RWPE1 (cell line): ENCODE measurements at regions not wholly inside any gene's neighbourhood (a gene's known extent, or its start where the extent isn't known, plus 50 kb on each side); places are given as distances from the start of the nearest gene placed in this dataset.

Experiments used
- CTCF ChIA-PET: fragments of 350-600 bp; sonication (Branson Sonifier 250); formaldehyde crosslinking; extraction: SDS; loops from one replicate; lab custom pipeline; 2021; lab: Yijun Ruan, JAX
- POLR2A ChIA-PET: fragments of 400-600 bp; formaldehyde crosslinking; extraction: SDS; loops from one replicate; lab custom pipeline; 2020; ENCODE audit warnings: antibody characterized with exemption; ENCODE audit not compliant: low non-redundant PET; lab: Yijun Ruan, JAX
- DNase-seq: peaks from one replicate; pipeline ENCODE4 v3.0.0; 2012; ENCODE audit warnings: low spot score
- H3K27ac ChIP-seq: fragments of 450-650 bp; 2 replicates; pipeline ENCODE4 v1.5.1; 2017
- TF ChIP-seq, protein P1 (sequence below): fragments of 450-650 bp; conservative IDR thresholded peaks from 2 replicates; pipeline ENCODE4 v1.5.1; 2017; ENCODE audit warnings: low read depth, mild to moderate bottlenecking

DNA sequence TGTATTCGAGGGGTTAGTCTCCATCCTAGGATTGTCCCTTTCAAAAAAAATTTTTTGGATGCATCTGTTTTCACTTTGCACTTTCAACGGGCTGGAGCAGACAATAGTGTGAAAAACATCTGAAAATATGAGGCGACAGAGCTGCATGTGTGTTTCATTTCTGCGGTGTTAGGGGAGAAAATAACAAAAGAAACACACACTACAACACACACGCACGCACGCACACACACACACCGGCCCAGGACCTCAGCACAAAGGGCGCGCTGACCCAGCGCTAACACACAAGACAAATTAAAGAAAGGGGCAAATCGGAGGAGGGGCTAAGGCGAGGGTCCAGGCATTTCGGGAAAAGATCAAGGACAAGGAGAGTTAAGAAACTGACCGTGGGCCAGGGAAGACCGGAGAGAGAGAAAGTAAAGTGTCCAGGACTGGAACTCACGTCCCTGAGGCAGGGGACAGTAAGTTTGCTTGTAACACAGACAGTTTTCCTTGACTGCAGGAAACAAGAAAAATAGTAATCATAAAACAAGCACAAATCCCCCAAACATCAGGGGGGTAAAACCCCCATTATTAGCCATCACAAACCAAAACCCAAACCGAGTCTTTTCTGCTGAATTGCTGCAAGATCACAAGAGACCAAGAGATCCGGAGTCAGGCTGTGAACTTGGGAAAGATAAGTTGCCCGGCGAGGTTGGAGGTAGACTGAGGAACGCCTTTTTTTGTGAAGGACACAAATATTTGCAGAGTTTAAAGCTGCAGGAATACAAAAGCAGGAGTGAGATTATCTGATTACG is 302.1 kb downstream of the PARP8 start:
- no peak for DNase-seq
- ChIA-PET CTCF (no interaction called here), POLR2A (no interaction called here)
- no peak overlapping the region for H3K27ac ChIP-seq
- TF ChIP-seq, protein P1, sequence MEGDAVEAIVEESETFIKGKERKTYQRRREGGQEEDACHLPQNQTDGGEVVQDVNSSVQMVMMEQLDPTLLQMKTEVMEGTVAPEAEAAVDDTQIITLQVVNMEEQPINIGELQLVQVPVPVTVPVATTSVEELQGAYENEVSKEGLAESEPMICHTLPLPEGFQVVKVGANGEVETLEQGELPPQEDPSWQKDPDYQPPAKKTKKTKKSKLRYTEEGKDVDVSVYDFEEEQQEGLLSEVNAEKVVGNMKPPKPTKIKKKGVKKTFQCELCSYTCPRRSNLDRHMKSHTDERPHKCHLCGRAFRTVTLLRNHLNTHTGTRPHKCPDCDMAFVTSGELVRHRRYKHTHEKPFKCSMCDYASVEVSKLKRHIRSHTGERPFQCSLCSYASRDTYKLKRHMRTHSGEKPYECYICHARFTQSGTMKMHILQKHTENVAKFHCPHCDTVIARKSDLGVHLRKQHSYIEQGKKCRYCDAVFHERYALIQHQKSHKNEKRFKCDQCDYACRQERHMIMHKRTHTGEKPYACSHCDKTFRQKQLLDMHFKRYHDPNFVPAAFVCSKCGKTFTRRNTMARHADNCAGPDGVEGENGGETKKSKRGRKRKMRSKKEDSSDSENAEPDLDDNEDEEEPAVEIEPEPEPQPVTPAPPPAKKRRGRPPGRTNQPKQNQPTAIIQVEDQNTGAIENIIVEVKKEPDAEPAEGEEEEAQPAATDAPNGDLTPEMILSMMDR = no peak

DNA sequence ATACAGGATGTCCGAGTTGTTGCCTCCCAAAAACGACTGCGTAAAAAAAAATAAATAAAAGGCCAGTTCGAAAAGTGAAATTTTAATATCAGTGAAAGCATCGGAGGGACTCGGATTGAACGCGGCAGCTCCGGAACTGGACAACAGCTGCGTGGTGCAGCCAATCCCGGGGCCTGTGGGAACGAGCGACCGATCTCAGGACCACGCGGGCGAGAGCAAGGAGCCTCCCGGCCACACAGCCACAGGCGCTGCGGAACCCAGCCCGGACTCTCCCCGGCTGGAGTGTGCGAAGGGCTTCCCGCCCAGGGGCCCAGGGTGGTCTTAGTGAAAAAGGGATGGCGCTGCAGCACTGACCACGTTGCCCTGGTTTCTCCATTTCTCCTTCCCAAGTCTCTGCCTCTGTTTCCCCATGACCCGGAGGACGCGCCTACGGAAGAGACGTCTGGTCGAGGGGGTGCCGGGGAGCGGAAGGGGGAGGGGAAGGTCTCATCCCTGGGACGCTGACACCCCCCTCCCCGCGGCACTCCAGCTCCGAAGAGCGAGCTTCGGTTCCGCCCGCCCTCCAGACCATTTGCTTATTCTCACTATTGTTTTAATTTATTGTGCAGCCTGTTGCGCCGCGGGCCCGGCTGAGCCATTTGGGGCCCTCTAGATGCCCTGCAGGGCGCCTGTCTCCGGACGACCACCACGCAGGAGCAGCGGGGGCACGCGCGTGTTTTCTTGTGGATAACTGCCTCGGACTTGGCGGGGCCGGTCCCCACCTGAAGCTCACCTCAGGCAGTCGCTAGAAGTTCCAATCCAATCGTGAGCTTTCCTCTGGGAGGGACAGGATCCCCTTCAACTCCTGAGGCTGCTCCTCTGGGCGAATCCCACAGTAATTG is 303.0 kb downstream of the PARP8 start:
- DNase-seq = no peak
- POLR2A ChIA-PET = no interaction called here
- no peak overlapping the region for H3K27ac ChIP-seq
- TF ChIP-seq, protein P1 = no peak
- CTCF ChIA-PET = no interaction called here

- no peak overlapping the region for H3K27ac ChIP-seq
- DNase-seq = no peak
- TF ChIP-seq, protein P1 = no peak
- CTCF ChIA-PET = interaction anchor here (0.6 kb wide), 2 partner anchors 1396 to 1687 kb away, joined by 3 read pairs; no protein-coding TSS in a partner anchor
- POLR2A ChIA-PET = no interaction called here
These were observed 309.4 kb downstream of the PARP8 start for GRCh38 chr5:50975840-50976239.

DNA sequence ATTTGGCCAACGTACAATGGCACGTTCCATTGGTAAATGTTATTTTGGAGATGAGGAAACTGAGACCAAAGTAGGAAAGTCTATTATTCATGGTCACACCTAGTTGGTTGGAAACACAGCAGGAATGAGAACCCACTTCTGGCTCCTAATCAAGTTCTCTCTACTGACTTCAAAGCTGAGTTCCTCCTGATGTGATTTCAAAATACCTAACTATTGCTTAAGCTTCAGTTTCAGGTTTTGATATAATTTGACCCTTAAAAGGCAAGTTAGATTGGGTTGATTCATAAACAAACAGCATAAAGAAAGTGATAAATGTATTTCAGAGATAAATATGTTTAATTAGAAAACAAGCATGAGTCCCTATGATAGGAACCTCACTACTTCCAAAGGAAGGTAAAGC is 312.5 kb downstream of the PARP8 start:
- no peak for DNase-seq
- ChIA-PET POLR2A (no interaction called here), CTCF (no interaction called here)
- H3K27ac ChIP-seq = no peak overlapping the region
- TF ChIP-seq, protein P1 = no peak

- no peak for DNase-seq
- TF ChIP-seq, protein P1 = no peak
- ChIA-PET POLR2A (no interaction called here), CTCF (no interaction called here)
- H3K27ac ChIP-seq = no peak overlapping the region
These were observed 318.2 kb downstream of the PARP8 start for GRCh38 chr5:50984640-50985039.

DNA sequence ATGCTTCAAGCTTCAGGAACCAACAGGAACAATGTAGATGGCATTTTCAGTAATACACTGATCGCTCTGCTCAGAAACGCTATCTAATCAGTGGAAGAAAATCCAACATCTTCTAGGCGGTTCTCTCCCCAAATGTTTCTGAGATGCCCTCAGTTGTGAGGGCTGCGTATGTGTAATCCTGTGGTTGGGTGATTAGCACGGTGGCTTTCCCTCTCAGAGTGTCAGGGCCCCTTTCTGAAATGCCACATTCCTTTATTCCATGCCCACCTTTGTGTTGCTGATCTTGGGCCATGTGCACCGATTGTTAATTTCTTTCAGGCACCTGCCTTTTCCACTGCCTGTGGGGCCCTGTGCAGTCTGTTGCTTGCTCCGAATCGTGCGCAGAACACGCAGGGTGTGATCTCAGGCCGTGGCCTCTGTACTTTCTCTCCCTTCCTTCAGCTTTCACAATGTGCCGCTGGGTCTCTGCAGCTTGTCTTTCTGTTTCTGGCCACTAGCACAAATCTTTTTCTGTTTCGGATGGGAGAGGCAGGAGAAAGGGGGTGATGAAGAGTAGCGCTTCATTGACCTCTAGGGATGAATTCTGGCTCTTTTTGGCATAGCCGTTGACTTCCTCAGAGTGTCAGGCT is 324.0 kb downstream of the PARP8 start:
- CTCF ChIA-PET = no interaction called here

More for the DNA sequence above, 324.0 kb downstream of the PARP8 start:
- no peak overlapping the region for H3K27ac ChIP-seq
- TF ChIP-seq, protein P1 = no peak
- no peak for DNase-seq
- POLR2A ChIA-PET = no interaction called here
